HEK293 (cell line): ENCODE measurements at regions not wholly inside any gene's neighbourhood (a gene's known extent, or its start where the extent isn't known, plus 50 kb on each side); places are given as distances from the start of the nearest gene placed in this dataset.

Experiments used
- CTCF ChIA-PET: fragments of 350-600 bp; formaldehyde crosslinking; extraction: SDS; loops from one replicate; lab custom pipeline; 2021; ENCODE audit warnings: antibody characterized with exemption; lab: Yijun Ruan, JAX
- POLR2A ChIA-PET: fragments of 300-600 bp; formaldehyde crosslinking; extraction: SDS; loops from one replicate; lab custom pipeline; 2020; ENCODE audit warnings: antibody characterized with exemption, inconsistent platforms; lab: Yijun Ruan, JAX
- H3K27ac ChIP-seq: fragments of 200-500 bp; sonication (Bioruptor generic); 2 replicates; pipeline ENCODE4 v1.5.1; 2014; ENCODE audit warnings: low read depth, low read length, control low read depth, inconsistent platforms; ENCODE audit errors: extremely low read depth
- H3K36me3 ChIP-seq, 2 experiments: fragments of 200-500 bp in 1 of 2; sonication (Bioruptor generic) in 1 of 2; 1 replicate in 1 of 2; 2 replicates in 1 of 2; pipeline ENCODE4 v1.5.1; 2014 to 2017; ENCODE audit warnings: inconsistent platforms in 2 of 2, low read length in 2 of 2; ENCODE audit not compliant: control insufficient read depth in 2 of 2, insufficient read depth in 1 of 2
- H3K4me1 ChIP-seq: fragments of 200-500 bp; sonication (Bioruptor generic); 2 replicates; pipeline ENCODE4 v1.5.1; 2014; ENCODE audit warnings: mild to moderate bottlenecking, low read length, inconsistent platforms; ENCODE audit not compliant: control insufficient read depth, insufficient read depth
- H3K4me3 ChIP-seq: 2 replicates; pipeline ENCODE4 v1.5.1; 2011; ENCODE audit warnings: low read depth, mild to moderate bottlenecking, control low read depth, low read length, moderate library complexity
- H3K9me3 ChIP-seq: fragments of 200-500 bp; sonication (Bioruptor generic); 2 replicates; pipeline ENCODE4 v1.5.1; 2014; ENCODE audit warnings: low read depth, low read length, inconsistent platforms; ENCODE audit not compliant: control insufficient read depth, insufficient read depth
- GFI1B ChIP-seq: fragments of 450-650 bp; formaldehyde crosslinking; IDR thresholded peaks from 2 replicates; pipeline ENCODE4 v1.5.1; 2016; ENCODE audit warnings: missing biosample characterization, missing genetic modification characterization
- GLI2 ChIP-seq: fragments of 450-650 bp; formaldehyde crosslinking; IDR thresholded peaks from 2 replicates; pipeline ENCODE4; 2017; ENCODE audit warnings: missing biosample characterization, missing genetic modification characterization, low read depth, borderline replicate concordance
- IKZF3 ChIP-seq: fragments of 450-650 bp; IDR thresholded peaks from 2 replicates; pipeline ENCODE4 v1.5.0; 2018; ENCODE audit warnings: missing biosample characterization, mild to moderate bottlenecking, missing genetic modification characterization, moderate library complexity
- RBAK ChIP-seq: fragments of 450-650 bp; formaldehyde crosslinking; IDR thresholded peaks from 2 replicates; pipeline ENCODE4 v1.5.1; 2016; ENCODE audit warnings: missing biosample characterization, missing genetic modification characterization
- SETDB1 ChIP-seq: IDR thresholded peaks from one replicate; pipeline ENCODE4 v1.6.1; 2017; ENCODE audit warnings: mild to moderate bottlenecking, low read length, moderate library complexity, mixed read lengths; ENCODE audit not compliant: insufficient read length
- SP2 ChIP-seq: fragments of 450-650 bp; formaldehyde crosslinking; IDR thresholded peaks from 2 replicates; pipeline ENCODE4 v1.5.1; 2016; ENCODE audit warnings: missing biosample characterization, missing genetic modification characterization
- ZBTB7A ChIP-seq: fragments of 450-650 bp; formaldehyde crosslinking; IDR thresholded peaks from 2 replicates; pipeline ENCODE4 v1.5.1; 2016; ENCODE audit warnings: low read depth, missing biosample characterization, missing genetic modification characterization
- ZEB2 ChIP-seq: fragments of 450-650 bp; formaldehyde crosslinking; IDR thresholded peaks from 2 replicates; pipeline ENCODE4 v1.5.1; 2016; ENCODE audit warnings: missing biosample characterization, missing genetic modification characterization
- ZFHX2 ChIP-seq: fragments of 450-650 bp; formaldehyde crosslinking; conservative IDR thresholded peaks from 2 replicates; pipeline ENCODE4 v1.5.1; 2016; ENCODE audit warnings: missing biosample characterization, missing genetic modification characterization
- ZNF140 ChIP-seq: fragments of 450-650 bp; formaldehyde crosslinking; IDR thresholded peaks from 2 replicates; pipeline ENCODE4 v1.5.1; 2016; ENCODE audit warnings: missing biosample characterization, missing genetic modification characterization
- ZNF202 ChIP-seq: fragments of 450-650 bp; formaldehyde crosslinking; IDR thresholded peaks from 2 replicates; pipeline ENCODE4 v1.5.1; 2016; ENCODE audit warnings: missing biosample characterization, missing genetic modification characterization, borderline replicate concordance
- ZNF302 ChIP-seq: fragments of 450-650 bp; formaldehyde crosslinking; IDR thresholded peaks from 2 replicates; pipeline ENCODE4 v1.5.1; 2016; ENCODE audit warnings: missing biosample characterization, missing genetic modification characterization, low read depth
- ZNF335 ChIP-seq: fragments of 450-650 bp; formaldehyde crosslinking; conservative IDR thresholded peaks from 2 replicates; pipeline ENCODE4 v1.5.1; 2016; ENCODE audit warnings: missing biosample characterization, missing genetic modification characterization
- ZNF354C ChIP-seq: fragments of 450-650 bp; formaldehyde crosslinking; IDR thresholded peaks from 2 replicates; pipeline ENCODE4 v1.5.1; 2016; ENCODE audit warnings: missing biosample characterization, missing genetic modification characterization, low read depth, borderline replicate concordance
- ZNF423 ChIP-seq: fragments of 450-650 bp; formaldehyde crosslinking; IDR thresholded peaks from 2 replicates; pipeline ENCODE4 v1.5.1; 2016; ENCODE audit warnings: missing biosample characterization, missing genetic modification characterization
- ZNF48 ChIP-seq: fragments of 450-650 bp; formaldehyde crosslinking; IDR thresholded peaks from 2 replicates; pipeline ENCODE4 v1.5.1; 2016; ENCODE audit warnings: missing biosample characterization, missing genetic modification characterization
- ZNF561 ChIP-seq: fragments of 450-650 bp; IDR thresholded peaks from 2 replicates; pipeline ENCODE4 v1.5.1; 2018; ENCODE audit warnings: missing biosample characterization, missing genetic modification characterization, borderline replicate concordance
- ZNF843 ChIP-seq: fragments of 450-650 bp; formaldehyde crosslinking; IDR thresholded peaks from 2 replicates; pipeline ENCODE4 v1.5.1; 2016; ENCODE audit warnings: missing biosample characterization, missing genetic modification characterization
- ZXDB ChIP-seq: fragments of 450-650 bp; formaldehyde crosslinking; IDR thresholded peaks from 2 replicates; pipeline ENCODE4 v1.5.1; 2016; ENCODE audit warnings: missing biosample characterization, missing genetic modification characterization
- TF ChIP-seq, protein P1 (sequence below): fragments of 450-650 bp; formaldehyde crosslinking; IDR thresholded peaks from 2 replicates; pipeline ENCODE4 v1.5.1; 2017; ENCODE audit warnings: missing biosample characterization, mild to moderate bottlenecking, missing genetic modification characterization, moderate library complexity
- TF ChIP-seq, protein P2 (sequence below): fragments of 450-650 bp; formaldehyde crosslinking; IDR thresholded peaks from 2 replicates; pipeline ENCODE4 v1.5.1; 2016; ENCODE audit warnings: missing biosample characterization, missing genetic modification characterization
- TF ChIP-seq, protein P3 (sequence below): fragments of 450-650 bp; formaldehyde crosslinking; IDR thresholded peaks from 2 replicates; pipeline ENCODE4 v1.5.1; 2016; ENCODE audit warnings: missing biosample characterization, missing genetic modification characterization
- TF ChIP-seq, protein P4 (sequence below): fragments of 450-650 bp; formaldehyde crosslinking; IDR thresholded peaks from 2 replicates; pipeline ENCODE4 v1.5.1; 2016; ENCODE audit warnings: missing biosample characterization, missing genetic modification characterization

DNA sequence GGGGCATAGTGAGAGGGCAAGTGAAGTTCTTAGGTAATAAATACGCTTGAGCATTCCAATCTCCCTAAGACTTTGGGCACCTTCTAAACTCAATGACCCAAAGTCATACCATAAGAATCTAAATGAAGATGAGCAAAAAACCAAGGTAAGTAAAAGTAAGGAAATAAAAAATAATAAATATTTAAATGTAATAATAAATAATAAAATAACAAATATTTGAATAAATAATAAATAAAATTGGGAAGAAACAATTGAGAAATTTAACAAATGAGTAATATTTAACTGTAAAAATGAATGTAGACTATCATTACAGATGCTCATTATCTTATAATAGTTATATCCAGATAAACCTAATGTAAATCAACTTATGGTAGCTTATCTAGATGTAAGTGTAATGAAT lies 391.7 kb downstream of the WDR72 start:
- POLR2A ChIA-PET = no interaction called here
- no peaks in the 10 kb centered on the region for H3K9me3 ChIP-seq
- H3K4me1 ChIP-seq = no peaks in the 10 kb centered on the region
- CTCF ChIA-PET = no interaction called here
- H3K36me3 ChIP-seq = no peaks in the 10 kb centered on the region
- TF ChIP-seq ZNF140 (no peak), ZNF423 (tag by site-specific recombination) (no peak), ZXDB (tag by site-specific recombination) (no peak), ZFHX2 (no peak), IKZF3 (tag by site-specific recombination) (no peak), GLI2 (tag by site-specific recombination) (no peak), ZNF843 (tag by site-specific recombination) (no peak), GFI1B (tag by site-specific recombination) (no peak), ZNF48 (no peak), ZNF202 (tag by site-specific recombination) (no peak), ZNF302 (tag by site-specific recombination) (no peak)
- TF ChIP-seq, protein P1, sequence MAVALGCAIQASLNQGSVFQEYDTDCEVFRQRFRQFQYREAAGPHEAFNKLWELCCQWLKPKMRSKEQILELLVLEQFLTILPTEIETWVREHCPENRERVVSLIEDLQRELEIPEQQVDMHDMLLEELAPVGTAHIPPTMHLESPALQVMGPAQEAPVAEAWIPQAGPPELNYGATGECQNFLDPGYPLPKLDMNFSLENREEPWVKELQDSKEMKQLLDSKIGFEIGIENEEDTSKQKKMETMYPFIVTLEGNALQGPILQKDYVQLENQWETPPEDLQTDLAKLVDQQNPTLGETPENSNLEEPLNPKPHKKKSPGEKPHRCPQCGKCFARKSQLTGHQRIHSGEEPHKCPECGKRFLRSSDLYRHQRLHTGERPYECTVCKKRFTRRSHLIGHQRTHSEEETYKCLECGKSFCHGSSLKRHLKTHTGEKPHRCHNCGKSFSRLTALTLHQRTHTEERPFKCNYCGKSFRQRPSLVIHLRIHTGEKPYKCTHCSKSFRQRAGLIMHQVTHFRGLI = no peak
- no peak overlapping the region for H3K4me3 ChIP-seq
- H3K27ac ChIP-seq = no peak overlapping the region

DNA sequence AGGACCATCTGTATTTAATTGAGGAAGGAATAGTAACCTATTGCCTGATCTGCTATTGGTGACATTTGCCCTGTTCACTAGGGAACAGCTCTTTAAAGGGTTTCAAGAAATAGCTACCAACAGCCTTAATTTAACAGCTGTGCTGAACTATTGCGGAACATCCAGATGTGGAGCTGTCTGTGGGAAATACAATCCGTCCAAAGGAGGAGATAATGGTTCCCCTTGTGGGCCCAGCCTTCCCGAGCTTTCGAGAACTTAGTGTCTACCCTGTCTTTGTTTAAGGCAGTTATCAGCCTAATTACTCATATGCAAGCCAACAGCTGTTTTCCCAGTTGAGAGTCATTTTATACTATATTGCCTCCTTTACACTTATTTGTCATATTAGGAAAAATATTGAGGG lies 398.6 kb downstream of the WDR72 start:
- no peak overlapping the region for H3K27ac ChIP-seq
- H3K4me1 ChIP-seq = no peaks in the 10 kb centered on the region
- no peak overlapping the region for H3K4me3 ChIP-seq
- no peaks in the 10 kb centered on the region for H3K9me3 ChIP-seq
- POLR2A ChIA-PET = no interaction called here
- H3K36me3 ChIP-seq = no peaks in the 10 kb centered on the region
- TF ChIP-seq ZNF335 (tag by site-specific recombination) = no peak
- TF ChIP-seq, all 188 proteins: peak for 0
- CTCF ChIA-PET = no interaction called here

DNA sequence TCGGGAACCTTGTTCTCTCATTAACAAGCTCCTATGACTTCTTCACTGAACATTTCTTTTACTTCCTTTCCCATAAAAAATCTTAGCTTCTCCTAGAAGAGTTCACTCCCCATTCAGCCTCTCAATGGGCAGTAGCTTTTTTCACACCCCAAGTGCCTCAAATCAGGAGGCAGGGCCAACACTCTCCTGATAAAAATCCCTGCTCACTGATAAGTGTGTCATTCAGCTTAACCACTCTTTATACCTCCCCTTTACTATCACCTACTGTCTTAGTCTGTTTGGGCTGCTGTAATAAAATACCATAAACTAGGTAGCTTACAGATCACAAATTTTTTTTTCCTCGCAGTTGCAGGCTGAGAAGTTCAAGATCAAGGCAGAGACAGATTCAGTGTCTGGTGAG lies 400.4 kb downstream of the WDR72 start:
- H3K4me3 ChIP-seq = no peak overlapping the region
- no peak overlapping the region for H3K27ac ChIP-seq
- POLR2A ChIA-PET = no interaction called here
- H3K36me3 ChIP-seq = no peaks in the 10 kb centered on the region
- no peaks in the 10 kb centered on the region for H3K4me1 ChIP-seq
- CTCF ChIA-PET = no interaction called here
- no peaks in the 10 kb centered on the region for H3K9me3 ChIP-seq
- TF ChIP-seq ZEB2 (no peak), ZNF561 (tag by site-specific recombination) (no peak), SETDB1 (no peak), ZBTB7A (tag by site-specific recombination) (no peak), RBAK (tag by site-specific recombination) (no peak)
- TF ChIP-seq, protein P2, sequence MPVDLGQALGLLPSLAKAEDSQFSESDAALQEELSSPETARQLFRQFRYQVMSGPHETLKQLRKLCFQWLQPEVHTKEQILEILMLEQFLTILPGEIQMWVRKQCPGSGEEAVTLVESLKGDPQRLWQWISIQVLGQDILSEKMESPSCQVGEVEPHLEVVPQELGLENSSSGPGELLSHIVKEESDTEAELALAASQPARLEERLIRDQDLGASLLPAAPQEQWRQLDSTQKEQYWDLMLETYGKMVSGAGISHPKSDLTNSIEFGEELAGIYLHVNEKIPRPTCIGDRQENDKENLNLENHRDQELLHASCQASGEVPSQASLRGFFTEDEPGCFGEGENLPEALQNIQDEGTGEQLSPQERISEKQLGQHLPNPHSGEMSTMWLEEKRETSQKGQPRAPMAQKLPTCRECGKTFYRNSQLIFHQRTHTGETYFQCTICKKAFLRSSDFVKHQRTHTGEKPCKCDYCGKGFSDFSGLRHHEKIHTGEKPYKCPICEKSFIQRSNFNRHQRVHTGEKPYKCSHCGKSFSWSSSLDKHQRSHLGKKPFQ = no peak
- TF ChIP-seq, all 188 proteins: peak for 0

DNA sequence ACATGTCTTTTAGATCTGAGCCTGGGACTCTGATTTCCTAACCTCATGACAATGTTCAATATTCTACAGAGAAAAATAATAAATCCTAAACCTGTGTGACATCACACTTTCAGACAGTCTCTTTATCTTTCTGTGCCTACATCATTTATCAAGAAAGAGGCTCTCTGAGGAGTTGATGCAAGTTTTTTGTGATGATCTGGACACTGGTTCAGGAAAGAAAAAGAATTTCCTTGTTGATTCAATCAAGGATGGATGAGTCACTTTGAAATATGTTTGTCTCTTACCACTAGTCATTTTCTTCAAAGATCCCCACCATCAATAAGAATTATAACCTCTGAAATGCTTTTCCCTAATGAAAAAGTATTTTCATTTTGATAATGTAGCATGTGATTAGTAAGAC lies 404.6 kb downstream of the WDR72 start:
- POLR2A ChIA-PET = no interaction called here
- H3K36me3 ChIP-seq = no peaks in the 10 kb centered on the region
- H3K4me3 ChIP-seq = no peak overlapping the region
- CTCF ChIA-PET = no interaction called here
- no peaks in the 10 kb centered on the region for H3K4me1 ChIP-seq
- TF ChIP-seq RBAK (tag by site-specific recombination) (no peak), SP2 (tag by site-specific recombination) (no peak), ZNF354C (no peak)
- TF ChIP-seq, protein P3, sequence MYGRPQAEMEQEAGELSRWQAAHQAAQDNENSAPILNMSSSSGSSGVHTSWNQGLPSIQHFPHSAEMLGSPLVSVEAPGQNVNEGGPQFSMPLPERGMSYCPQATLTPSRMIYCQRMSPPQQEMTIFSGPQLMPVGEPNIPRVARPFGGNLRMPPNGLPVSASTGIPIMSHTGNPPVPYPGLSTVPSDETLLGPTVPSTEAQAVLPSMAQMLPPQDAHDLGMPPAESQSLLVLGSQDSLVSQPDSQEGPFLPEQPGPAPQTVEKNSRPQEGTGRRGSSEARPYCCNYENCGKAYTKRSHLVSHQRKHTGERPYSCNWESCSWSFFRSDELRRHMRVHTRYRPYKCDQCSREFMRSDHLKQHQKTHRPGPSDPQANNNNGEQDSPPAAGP (tag by site-specific recombination) = no peak
- TF ChIP-seq, protein P4, sequence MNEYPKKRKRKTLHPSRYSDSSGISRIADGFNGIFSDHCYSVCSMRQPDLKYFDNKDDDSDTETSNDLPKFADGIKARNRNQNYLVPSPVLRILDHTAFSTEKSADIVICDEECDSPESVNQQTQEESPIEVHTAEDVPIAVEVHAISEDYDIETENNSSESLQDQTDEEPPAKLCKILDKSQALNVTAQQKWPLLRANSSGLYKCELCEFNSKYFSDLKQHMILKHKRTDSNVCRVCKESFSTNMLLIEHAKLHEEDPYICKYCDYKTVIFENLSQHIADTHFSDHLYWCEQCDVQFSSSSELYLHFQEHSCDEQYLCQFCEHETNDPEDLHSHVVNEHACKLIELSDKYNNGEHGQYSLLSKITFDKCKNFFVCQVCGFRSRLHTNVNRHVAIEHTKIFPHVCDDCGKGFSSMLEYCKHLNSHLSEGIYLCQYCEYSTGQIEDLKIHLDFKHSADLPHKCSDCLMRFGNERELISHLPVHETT (tag by site-specific recombination) = no peak
- no peak overlapping the region for H3K27ac ChIP-seq
- H3K9me3 ChIP-seq = no peaks in the 10 kb centered on the region
